ENCODE measurements at regions not wholly inside any gene's neighbourhood (a gene's known extent, or its start where the extent isn't known, plus 50 kb on each side); places are given as distances from the start of the nearest gene placed in this dataset.

GRCh38 chr4:134906404-134907023, 704.9 kb upstream of the PABPC4L start:
- TF ChIP-seq EZH2phosphoT487 (IDR thresholded peaks at IDR 0.05; ENCODE audit: insufficient read depth, low read depth) (no peak), EZH2 (IDR thresholded peaks at IDR 0.05; ENCODE audit: insufficient read depth, poor library complexity, severe bottlenecking) (no peak)
- Histone ChIP-seq H3K36me3 (ENCODE audit: low read depth) (no peaks in the 10 kb centered on the region), H3K9me3 (ENCODE audit: low read depth) (no peaks in the 10 kb centered on the region), H3K27me3 (replicated peaks; ENCODE audit: insufficient read depth) (no peaks in the 10 kb centered on the region), H3K4me3 (no peak overlapping the region), H2AFZ (no peak overlapping the region), H3K27ac (no peak overlapping the region), H3K9ac (no peak overlapping the region), H3K79me2 (ENCODE audit: insufficient read depth) (no peaks in the 10 kb centered on the region), H3K4me1 (ENCODE audit: insufficient read depth) (no peaks in the 10 kb centered on the region), H3K9me2 (ENCODE audit: insufficient read depth) (no peaks in the 10 kb centered on the region), H4K20me1 (ENCODE audit: insufficient read depth) (no peaks in the 10 kb centered on the region), H3F3A (ENCODE audit: insufficient read depth) (no peaks in the 10 kb centered on the region), H3K4me2 (ENCODE audit: unreplicated experiment) (no peak overlapping the region)
- WGBS, 2 experiments (ENCODE audit: low coverage in 1 of 2, low lambda C conversion rate in 2 of 2, missing lambda C conversion rate in 2 of 2): 8 to 11% methylated on average over 2 of the region's 2 CpGs
- no peak for DNase-seq
- in situ Hi-C loops (cut with MboI): no loop called here

GRCh38 chr4:134905061-134905460, 703.5 kb upstream of the PABPC4L start:
- Histone ChIP-seq H3K27ac (no peak overlapping the region), H3K27me3 (replicated peaks; ENCODE audit: insufficient read depth) (no peaks in the 10 kb centered on the region), H3K4me1 (ENCODE audit: insufficient read depth) (no peaks in the 10 kb centered on the region), H3K36me3 (ENCODE audit: low read depth) (no peaks in the 10 kb centered on the region), H3F3A (ENCODE audit: insufficient read depth) (no peaks in the 10 kb centered on the region), H4K20me1 (ENCODE audit: insufficient read depth) (no peaks in the 10 kb centered on the region), H3K79me2 (ENCODE audit: insufficient read depth) (no peaks in the 10 kb centered on the region), H3K9me3 (ENCODE audit: low read depth) (no peaks in the 10 kb centered on the region), H3K4me2 (ENCODE audit: unreplicated experiment) (no peak overlapping the region), H3K9me2 (ENCODE audit: insufficient read depth) (no peaks in the 10 kb centered on the region), H3K9ac (no peak overlapping the region), H2AFZ (no peak overlapping the region), H3K4me3 (no peak overlapping the region)
- TF ChIP-seq EZH2phosphoT487 (IDR thresholded peaks at IDR 0.05; ENCODE audit: insufficient read depth, low read depth) (no peak), EZH2 (IDR thresholded peaks at IDR 0.05; ENCODE audit: insufficient read depth, poor library complexity, severe bottlenecking) (no peak)
- WGBS, 2 experiments (ENCODE audit: low coverage in 1 of 2, low lambda C conversion rate in 2 of 2, missing lambda C conversion rate in 2 of 2): 15 to 29% methylated on average over 1 of the region's 1 CpG
- no peak for DNase-seq
- in situ Hi-C loops (cut with MboI): no loop called here

GRCh38 chr4:134888156-134888555, 686.6 kb upstream of the PABPC4L start:
- H3K4me1 ChIP-seq (ENCODE audit: insufficient read depth): no peaks in the 10 kb centered on the region
- H3F3A ChIP-seq (ENCODE audit: insufficient read depth): no peaks in the 10 kb centered on the region
- no peak overlapping the region for H3K4me2 ChIP-seq (ENCODE audit: unreplicated experiment)
- no peaks in the 10 kb centered on the region for H3K36me3 ChIP-seq (ENCODE audit: low read depth)
- no peak for TF ChIP-seq EZH2 (IDR thresholded peaks at IDR 0.05; ENCODE audit: insufficient read depth, poor library complexity, severe bottlenecking)
- WGBS, 2 experiments (ENCODE audit: low coverage in 1 of 2, low lambda C conversion rate in 2 of 2, missing lambda C conversion rate in 2 of 2): 15 to 27% methylated on average over 2 of the region's 2 CpGs
- H3K27me3 ChIP-seq (replicated peaks; ENCODE audit: insufficient read depth): no peaks in the 10 kb centered on the region
- DNase-seq: no peak
- no peaks in the 10 kb centered on the region for H3K79me2 ChIP-seq (ENCODE audit: insufficient read depth)
- in situ Hi-C loops (cut with MboI): no loop called here
- no peak overlapping the region for H3K27ac ChIP-seq
- no peaks in the 10 kb centered on the region for H3K9me2 ChIP-seq (ENCODE audit: insufficient read depth)
- no peak overlapping the region for H3K4me3 ChIP-seq
- H3K9me3 ChIP-seq (ENCODE audit: low read depth): no peaks in the 10 kb centered on the region
- H4K20me1 ChIP-seq (ENCODE audit: insufficient read depth): no peaks in the 10 kb centered on the region
- H3K9ac ChIP-seq: no peak overlapping the region
- H2AFZ ChIP-seq: no peak overlapping the region

- Histone ChIP-seq H3K79me2 (ENCODE audit: insufficient read depth) (no peaks in the 10 kb centered on the region), H3F3A (ENCODE audit: insufficient read depth) (no peaks in the 10 kb centered on the region), H3K9ac (no peak overlapping the region), H3K4me2 (ENCODE audit: unreplicated experiment) (no peak overlapping the region), H3K27me3 (replicated peaks; ENCODE audit: insufficient read depth) (no peaks in the 10 kb centered on the region), H3K4me1 (ENCODE audit: insufficient read depth) (no peaks in the 10 kb centered on the region), H3K9me2 (ENCODE audit: insufficient read depth) (no peaks in the 10 kb centered on the region), H4K20me1 (ENCODE audit: insufficient read depth) (no peaks in the 10 kb centered on the region), H3K36me3 (ENCODE audit: low read depth) (no peaks in the 10 kb centered on the region), H3K27ac (no peak overlapping the region), H2AFZ (no peak overlapping the region), H3K4me3 (no peak overlapping the region), H3K9me3 (ENCODE audit: low read depth) (no peaks in the 10 kb centered on the region)
- 14 to 16% methylated on average over 2 of the region's 2 CpGs for WGBS, 2 experiments (ENCODE audit: low coverage in 1 of 2, low lambda C conversion rate in 2 of 2, missing lambda C conversion rate in 2 of 2)
- TF ChIP-seq EZH2phosphoT487 (IDR thresholded peaks at IDR 0.05; ENCODE audit: insufficient read depth, low read depth) (no peak), EZH2 (IDR thresholded peaks at IDR 0.05; ENCODE audit: insufficient read depth, poor library complexity, severe bottlenecking) (no peak)
- in situ Hi-C loops (cut with MboI): no loop called here
- no peak for DNase-seq
Observed at GRCh38 chr4:134885436-134885835, 683.8 kb upstream of the PABPC4L start.

Data from GM23248 (cell line).